GM10266 (cell line): ENCODE measurements at regions not wholly inside any gene's neighbourhood (a gene's known extent, or its start where the extent isn't known, plus 50 kb on each side); places are given as distances from the start of the nearest gene placed in this dataset.

Experiments
- DNase-seq: peaks from one replicate; pipeline ENCODE4 v3.0.0; 2012; ENCODE audit errors: extremely low spot score
- CTCF ChIP-seq: IDR thresholded peaks from 2 replicates; pipeline ENCODE4 v1.5.1; 2012; ENCODE audit warnings: mild to moderate bottlenecking, low read depth; ENCODE audit not compliant: control insufficient read depth, insufficient read depth; ENCODE audit errors: missing control alignments

DNA sequence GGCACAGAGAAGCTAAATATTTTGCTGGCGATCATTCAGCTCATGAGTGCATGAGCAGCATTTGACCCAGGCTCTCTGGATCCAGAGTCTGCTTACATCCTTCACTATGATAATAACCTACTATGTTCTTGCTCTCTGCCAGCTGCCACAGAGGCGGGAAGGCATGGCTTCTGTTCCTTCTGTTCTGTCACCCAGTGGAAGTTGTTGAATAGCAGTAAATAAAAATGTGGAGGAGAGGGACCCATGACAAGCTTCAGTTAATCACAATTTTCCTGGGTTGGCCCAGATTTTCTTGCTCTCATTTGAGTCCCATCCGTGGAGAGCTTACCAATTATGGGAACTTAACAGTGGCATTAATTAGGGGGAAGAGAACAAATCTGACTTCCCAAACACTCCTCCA lies 250.1 kb upstream of the NOCT start:
- TF ChIP-seq CTCF, result no peak
- DNase-seq, result no peak

DNA sequence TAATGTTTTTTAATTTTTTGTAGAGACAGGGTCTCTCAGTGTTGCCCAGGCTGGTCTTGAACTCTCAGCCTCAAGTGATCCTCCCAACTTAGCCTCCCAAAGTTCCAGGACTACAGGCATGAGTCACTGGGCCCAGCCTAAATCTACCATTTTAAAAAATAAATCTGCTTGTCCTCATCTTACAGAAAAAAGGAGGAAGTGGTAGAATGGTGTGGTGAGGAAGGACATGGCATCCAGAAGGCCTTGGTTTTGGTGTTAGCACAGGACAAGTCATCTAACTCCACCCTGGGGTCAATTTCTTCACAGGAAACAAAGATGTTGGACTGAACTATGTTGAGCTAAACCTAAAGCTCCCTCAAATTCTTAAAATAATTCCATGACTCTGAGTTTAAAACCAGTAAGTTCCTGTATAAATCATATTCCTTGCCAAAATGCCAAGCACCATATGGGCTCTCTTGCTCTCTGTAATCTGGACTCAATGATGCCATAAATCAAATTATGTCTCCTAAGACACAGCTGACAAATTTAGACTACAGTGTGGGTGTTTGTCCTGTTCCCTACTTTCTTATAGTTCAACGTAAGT lies 253.9 kb upstream of the NOCT start:
- no peak for TF ChIP-seq CTCF
- DNase-seq, result no peak

DNA sequence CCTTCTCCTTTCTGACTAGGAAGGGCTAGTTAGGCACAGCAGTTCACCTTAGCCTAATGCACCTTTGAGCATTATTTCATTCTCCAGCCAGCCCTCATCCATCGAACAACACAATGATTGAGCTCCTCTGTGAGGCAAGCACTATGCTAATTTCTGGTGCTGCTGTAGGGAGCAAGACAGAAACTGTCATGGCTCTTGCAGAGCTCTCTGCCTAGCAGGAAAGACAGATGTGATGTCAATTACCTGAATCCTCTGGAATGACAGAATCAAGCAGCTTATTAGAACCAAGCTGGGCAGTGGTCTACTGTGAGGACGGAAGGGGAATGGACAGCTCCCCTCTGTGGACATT lies 256.1 kb upstream of the NOCT start:
- TF ChIP-seq CTCF, result no peak

DNA sequence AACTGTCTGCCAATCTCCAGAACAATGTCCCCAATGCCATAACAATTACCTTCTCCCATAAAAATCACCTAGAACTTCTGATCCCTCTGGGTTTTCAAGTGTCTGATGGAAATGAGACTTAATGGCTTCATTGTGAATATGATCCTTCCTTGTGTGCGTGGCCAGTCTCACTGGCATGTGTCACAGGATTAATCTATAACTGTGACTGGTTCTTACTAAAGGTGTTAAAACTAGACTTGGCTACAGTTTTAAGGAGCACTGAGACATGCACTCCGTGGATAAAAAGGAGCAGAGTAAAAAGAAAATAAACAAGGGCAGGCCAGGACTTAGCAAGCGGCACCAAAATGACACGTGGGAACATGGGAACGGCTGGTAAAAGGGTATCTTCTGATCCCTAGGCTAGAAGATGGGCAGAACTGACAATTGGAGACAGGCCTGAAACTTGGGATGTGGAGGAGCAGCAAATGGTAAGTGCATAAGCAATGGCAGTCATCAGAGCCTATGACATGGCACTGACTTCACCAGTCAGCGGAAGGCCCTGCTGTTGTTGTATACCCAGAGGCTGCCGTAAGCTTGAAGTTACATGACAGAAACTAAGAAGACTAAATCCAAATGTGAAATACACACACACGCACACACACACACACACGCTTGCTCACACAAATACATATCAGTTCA lies 256.6 kb upstream of the NOCT start:
- no peak for DNase-seq

More for the DNA sequence above, 256.1 kb upstream of the NOCT start:
- no peak for DNase-seq

DNA sequence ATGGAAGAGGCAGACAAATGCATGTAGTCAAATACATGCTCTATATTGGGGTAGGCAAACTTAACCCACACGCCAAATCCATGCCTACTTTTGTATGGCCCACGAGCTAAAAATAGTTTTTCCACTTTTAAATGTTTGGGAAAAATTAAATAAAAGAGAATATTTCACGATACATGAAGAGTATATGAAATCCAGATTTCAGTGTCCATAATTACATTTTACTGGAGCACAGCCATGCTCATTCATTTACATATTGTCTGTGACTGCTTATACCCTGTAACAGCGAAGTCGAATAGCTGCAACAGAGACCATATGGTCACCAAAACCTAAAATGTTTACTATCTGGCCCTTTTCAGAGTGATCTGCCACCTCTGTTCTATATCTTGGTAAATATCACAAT lies 257.4 kb upstream of the NOCT start:
- no peak for TF ChIP-seq CTCF
- no peak for DNase-seq

More for the DNA sequence above, 256.6 kb upstream of the NOCT start:
- TF ChIP-seq CTCF, result no peak

- no peak for DNase-seq
- TF ChIP-seq CTCF, result no peak
These were observed 258.1 kb upstream of the NOCT start for GRCh38 chr4:138757432-138757831.

- TF ChIP-seq CTCF, result no peak
- DNase-seq, result no peak
These were observed 259.1 kb upstream of the NOCT start for GRCh38 chr4:138756519-138756918.
